GM21528 (cell line): ENCODE measurements at regions not wholly inside any gene's neighbourhood (a gene's known extent, or its start where the extent isn't known, plus 50 kb on each side); places are given as distances from the start of the nearest gene placed in this dataset.

Source experiments
- ATAC-seq: cut with Tn5 transposase; IDR thresholded peaks from one replicate; pipeline ENCODE4 v1.9.1; 2021; ENCODE audit warnings: mild to moderate bottlenecking, moderate library complexity; ENCODE audit not compliant: unreplicated experiment, low FRiP score

- ATAC-seq: no peak
Measured at GRCh38 chr16:66267292-66268014, 99.0 kb upstream of the CDH5 start.

GRCh38 chr16:66266436-66267291, 99.8 kb upstream of the CDH5 start:
- no peak for ATAC-seq

GRCh38 chr16:66265556-66266141, 100.8 kb upstream of the CDH5 start:
- no peak for ATAC-seq

DNA sequence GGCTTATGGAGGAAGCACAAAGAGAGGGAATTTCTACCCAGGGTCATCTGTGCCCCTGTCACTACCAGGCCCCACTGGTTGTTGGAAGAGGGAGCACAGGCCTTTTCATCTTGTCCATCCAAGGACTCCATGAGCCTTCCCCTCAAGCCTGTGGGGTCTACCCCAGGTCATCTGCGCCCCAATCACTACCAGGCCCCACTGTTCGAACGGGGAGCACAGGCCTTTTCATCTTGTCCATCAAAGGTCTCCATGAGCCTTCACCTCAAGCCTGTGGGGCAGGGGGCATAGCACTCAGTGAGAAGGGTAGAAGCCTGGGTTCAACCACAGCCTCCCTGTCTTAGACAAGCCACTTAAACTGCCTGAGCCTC, 101.5 kb upstream of the CDH5 start:
- no peak for ATAC-seq

GRCh38 chr16:66264311-66265047, 102.0 kb upstream of the CDH5 start:
- ATAC-seq: no peak

DNA sequence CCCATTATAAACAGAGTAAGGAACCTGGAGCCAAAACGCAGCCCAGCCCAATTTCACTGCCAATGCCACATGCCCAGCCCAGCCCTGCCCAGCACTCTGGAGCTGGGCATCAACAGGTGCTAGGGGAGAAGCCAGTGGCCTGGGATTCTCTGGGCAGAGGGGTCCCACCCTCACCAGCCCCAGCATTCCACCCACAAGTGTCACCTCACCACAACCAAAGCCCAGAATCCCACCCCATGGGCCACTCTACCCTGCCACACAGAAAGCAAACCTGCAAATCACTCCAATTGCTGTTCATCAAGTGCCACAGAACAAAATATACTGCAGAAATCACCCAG, 102.5 kb upstream of the CDH5 start:
- no peak for ATAC-seq

- ATAC-seq: no peak
Measured at GRCh38 chr16:66263168-66263972, 103.1 kb upstream of the CDH5 start.

DNA sequence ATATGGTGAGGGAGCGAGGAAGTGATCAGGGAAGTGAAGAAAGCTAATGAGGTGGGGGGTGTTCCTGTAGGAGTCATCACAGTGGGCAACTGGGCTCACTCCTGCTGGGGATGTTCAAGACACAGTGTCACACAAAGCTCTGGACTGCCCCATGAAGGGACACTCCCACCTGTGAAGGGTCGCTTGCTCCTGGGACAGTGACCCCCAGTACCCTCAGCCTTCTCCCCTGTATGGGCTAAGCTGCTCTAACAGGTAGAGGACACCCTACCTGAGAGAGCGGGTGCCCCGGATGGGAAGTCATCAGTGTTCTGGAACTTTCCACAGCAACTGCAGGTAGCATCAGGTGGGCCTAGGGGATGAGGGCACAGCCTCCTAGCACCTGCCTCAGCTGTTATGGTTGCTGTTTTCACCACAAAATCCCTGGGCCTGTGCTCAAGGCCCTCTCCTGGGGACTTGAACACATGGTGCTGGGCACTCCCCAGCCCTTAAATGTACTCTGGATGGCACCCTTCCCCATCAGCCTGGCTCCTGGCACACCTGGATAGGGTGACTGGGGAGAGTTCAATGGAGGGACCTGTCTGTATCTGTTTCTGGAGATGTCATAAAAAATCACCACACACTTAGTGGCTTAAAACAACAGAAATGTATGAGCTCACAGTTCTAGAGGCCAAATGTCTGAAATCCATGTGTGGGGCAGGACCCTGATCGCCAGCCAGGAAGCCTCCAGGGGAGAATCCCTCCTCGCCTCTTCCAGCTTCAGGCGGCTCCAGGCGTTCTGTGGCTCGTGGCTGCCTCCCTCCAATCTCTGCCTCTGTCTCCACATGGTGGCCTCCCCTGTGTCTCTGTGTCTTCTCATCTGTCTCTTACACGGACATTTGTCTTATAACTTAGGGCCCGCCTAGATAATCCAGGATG, 104.0 kb upstream of the CDH5 start:
- ATAC-seq: no peak

- ATAC-seq: no peak
Measured at GRCh38 chr16:66261826-66262225, 104.7 kb upstream of the CDH5 start.

- no peak for ATAC-seq
Measured at GRCh38 chr16:66260522-66261254, 105.8 kb upstream of the CDH5 start.

DNA sequence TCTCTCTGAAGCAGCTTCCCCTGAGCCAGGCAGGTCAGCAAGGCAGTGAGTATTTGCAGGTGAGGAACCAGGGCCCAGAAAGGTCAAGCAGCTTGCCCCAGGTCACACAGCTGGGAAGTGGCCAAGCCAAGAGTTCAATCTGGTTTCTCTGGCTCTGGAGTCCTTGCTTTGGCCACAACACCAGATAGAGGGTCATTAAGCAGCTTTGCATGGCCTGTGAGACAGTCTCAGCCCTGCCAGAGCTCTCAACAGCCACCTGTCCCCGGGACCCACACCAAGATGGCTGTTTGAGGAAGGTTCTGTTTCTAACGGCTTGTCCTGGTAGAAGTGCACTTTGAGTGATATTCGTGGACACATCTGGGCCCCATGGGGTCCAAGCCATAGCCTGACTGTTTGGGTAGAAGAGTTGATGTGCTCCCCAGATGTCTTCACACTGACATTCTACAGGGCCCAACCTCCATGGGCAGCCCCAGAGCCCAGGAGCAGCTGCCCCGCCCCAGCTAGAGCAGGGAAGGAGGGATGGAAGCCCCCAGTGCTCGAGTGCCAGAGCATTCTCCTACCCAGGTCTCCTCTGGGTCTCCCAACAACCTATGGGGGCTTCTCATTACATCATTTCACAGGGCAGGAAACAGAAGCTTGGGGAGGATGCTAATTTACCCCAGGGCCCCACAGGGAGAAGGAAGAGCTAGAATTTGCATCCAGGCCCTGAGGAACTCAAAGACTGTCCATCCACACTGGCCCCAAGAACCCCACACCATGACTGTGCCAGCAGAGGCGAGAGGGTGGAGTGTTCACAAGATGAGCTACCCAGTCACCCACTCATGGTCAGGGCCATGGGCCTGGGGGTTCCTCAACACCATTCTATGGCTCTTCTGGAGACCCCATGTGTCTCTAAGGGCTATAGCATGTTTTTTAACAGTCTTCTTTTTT, 107.3 kb upstream of the CDH5 start:
- ATAC-seq: no peak

DNA sequence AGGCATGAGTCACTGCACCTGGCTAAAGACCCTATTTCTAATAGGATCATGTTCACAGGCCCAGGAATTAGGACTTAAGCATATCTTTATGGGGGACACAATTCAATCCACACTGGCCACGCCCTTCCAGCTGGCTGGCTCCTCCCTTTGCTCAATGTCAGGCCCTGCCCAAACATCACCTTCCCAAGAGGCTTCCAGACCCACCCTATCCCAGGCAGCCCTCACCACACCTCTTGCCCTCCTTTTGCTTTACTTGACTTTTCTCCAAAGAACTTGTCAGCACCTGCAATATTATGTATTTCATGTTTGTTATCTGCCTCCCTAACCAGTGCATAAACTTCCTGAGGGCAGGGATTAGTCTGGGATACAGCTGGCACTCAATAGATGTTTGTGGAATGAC, 109.6 kb upstream of the CDH5 start:
- no peak for ATAC-seq

- no peak for ATAC-seq
Measured at GRCh38 chr16:66255647-66256046, 110.8 kb upstream of the CDH5 start.

GRCh38 chr16:66254751-66255150, 111.7 kb upstream of the CDH5 start:
- no peak for ATAC-seq

DNA sequence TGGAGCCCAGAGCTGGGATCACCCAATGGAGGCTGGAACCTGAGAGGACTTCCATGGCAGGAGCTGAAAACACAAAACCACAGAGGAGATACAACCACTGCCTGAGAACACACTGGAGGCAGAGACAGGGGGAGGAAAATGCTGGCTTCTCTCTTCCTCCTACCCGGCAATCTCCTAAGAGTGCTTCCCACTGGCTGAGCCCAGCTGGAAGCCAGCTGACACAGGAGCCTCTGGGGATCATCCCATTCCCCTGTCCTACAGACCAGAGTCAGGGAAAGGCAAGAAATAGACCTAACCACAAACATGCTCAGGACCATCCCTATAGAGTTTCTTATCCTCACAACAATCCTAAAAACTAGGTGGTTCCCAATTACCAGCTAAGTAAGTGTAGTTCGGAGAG, 112.4 kb upstream of the CDH5 start:
- no peak for ATAC-seq

DNA sequence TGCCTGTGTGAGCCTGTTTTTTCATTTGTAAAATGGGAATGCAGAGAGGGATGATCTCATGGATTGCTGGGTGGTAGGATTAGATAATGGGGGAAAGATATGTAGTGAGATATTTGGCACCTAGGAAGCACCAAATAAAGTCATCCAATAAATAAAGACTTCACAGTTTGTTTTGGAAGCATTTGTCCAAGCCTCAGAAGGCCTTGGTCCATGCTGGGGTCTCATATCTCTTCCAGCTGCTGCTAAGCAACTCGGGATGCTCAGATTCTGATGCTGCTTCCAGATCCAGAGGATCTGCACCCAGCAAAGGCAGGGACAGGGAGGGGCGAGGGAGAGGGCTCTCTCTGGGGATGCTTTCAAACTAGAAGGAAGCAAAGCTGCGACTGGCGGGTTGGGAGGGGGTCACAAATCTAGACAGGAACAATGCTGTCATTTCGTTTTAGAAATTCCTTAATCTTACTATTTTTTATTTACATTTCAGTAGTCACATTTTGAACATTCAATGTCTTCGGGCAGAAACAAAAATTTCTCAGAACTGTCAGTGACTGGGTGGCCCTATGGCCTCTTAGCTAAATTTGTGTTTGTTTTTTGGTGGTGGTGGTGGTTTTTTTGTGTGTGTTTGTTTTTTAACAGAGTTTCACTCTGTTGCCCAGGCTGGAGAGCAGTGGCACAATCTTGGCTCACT, 114.9 kb upstream of the CDH5 start:
- ATAC-seq: no peak
